ENCODE measurements at regions not wholly inside any gene's neighbourhood (a gene's known extent, or its start where the extent isn't known, plus 50 kb on each side); places are given as distances from the start of the nearest gene placed in this dataset.

DNA sequence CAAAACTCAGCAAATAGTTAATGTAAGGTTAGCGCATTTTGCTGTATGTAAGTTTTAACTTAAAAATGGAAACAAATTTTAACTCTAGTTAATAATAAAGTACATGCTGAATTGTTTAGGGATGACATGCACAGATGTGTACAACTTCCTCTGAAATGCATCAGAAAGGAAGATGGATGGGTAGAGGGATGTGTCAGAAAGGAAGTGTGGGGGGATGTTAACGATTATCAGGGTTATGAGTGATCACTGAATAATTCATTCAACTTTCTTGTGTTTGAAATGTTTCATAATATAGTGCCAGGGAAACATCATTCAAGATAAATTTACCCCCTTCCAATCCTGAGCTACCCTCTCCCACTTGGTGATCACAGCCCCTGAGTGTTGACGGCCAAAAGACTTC is 87.6 kb downstream of the FOXA2 start:
- no peak for DNase-seq (ENCODE audit: low read depth in 1 of 2, low spot score in 1 of 2)
- H3K4me3 ChIP-seq (replicated peaks; ENCODE audit: insufficient read depth, low read length) = no peak overlapping the region
- H3K27ac ChIP-seq (replicated peaks) = no peak overlapping the region
- H3K27me3 ChIP-seq (ENCODE audit: insufficient read depth, poor library complexity, severe bottlenecking) = no peaks in the 10 kb centered on the region
- TF ChIP-seq, protein P1, sequence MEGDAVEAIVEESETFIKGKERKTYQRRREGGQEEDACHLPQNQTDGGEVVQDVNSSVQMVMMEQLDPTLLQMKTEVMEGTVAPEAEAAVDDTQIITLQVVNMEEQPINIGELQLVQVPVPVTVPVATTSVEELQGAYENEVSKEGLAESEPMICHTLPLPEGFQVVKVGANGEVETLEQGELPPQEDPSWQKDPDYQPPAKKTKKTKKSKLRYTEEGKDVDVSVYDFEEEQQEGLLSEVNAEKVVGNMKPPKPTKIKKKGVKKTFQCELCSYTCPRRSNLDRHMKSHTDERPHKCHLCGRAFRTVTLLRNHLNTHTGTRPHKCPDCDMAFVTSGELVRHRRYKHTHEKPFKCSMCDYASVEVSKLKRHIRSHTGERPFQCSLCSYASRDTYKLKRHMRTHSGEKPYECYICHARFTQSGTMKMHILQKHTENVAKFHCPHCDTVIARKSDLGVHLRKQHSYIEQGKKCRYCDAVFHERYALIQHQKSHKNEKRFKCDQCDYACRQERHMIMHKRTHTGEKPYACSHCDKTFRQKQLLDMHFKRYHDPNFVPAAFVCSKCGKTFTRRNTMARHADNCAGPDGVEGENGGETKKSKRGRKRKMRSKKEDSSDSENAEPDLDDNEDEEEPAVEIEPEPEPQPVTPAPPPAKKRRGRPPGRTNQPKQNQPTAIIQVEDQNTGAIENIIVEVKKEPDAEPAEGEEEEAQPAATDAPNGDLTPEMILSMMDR (IDR thresholded peaks at IDR 0.05; ENCODE audit: insufficient read depth, low read length) = no peak
- TF ChIP-seq, protein P2, sequence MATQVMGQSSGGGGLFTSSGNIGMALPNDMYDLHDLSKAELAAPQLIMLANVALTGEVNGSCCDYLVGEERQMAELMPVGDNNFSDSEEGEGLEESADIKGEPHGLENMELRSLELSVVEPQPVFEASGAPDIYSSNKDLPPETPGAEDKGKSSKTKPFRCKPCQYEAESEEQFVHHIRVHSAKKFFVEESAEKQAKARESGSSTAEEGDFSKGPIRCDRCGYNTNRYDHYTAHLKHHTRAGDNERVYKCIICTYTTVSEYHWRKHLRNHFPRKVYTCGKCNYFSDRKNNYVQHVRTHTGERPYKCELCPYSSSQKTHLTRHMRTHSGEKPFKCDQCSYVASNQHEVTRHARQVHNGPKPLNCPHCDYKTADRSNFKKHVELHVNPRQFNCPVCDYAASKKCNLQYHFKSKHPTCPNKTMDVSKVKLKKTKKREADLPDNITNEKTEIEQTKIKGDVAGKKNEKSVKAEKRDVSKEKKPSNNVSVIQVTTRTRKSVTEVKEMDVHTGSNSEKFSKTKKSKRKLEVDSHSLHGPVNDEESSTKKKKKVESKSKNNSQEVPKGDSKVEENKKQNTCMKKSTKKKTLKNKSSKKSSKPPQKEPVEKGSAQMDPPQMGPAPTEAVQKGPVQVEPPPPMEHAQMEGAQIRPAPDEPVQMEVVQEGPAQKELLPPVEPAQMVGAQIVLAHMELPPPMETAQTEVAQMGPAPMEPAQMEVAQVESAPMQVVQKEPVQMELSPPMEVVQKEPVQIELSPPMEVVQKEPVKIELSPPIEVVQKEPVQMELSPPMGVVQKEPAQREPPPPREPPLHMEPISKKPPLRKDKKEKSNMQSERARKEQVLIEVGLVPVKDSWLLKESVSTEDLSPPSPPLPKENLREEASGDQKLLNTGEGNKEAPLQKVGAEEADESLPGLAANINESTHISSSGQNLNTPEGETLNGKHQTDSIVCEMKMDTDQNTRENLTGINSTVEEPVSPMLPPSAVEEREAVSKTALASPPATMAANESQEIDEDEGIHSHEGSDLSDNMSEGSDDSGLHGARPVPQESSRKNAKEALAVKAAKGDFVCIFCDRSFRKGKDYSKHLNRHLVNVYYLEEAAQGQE (IDR thresholded peaks at IDR 0.05; ENCODE audit: insufficient replicate concordance, low read depth) = no peak
- TF ChIP-seq SPI1 (IDR thresholded peaks at IDR 0.05; ENCODE audit: borderline replicate concordance, low read depth) = no peak
- no peak for TF ChIP-seq GABPA (IDR thresholded peaks at IDR 0.05; ENCODE audit: low read depth)
- TF ChIP-seq POLR2AphosphoS5 (IDR thresholded peaks at IDR 0.05; ENCODE audit: low read depth) = no peak

DNA sequence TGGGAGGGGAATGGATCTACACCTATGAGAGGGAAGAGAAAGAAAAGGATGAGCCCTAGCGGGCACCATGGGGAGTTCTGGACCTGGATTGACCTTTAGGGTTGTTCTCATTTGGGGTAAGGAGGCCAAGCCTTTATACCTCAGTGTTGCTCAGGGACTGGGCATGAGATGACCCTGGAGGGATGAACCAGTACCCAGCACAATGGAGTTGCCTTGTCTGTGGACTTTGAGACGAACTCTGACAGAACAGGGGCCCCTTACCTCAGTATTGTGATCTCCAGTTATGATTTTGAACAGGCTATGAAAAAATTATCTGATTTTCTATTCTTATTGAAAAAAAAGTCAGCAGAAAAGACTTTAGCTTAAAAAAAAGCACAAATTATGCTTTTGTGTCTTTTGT is 88.6 kb downstream of the FOXA2 start:
- Histone ChIP-seq H3K27me3 (ENCODE audit: insufficient read depth, poor library complexity, severe bottlenecking) (no peaks in the 10 kb centered on the region), H3K4me3 (replicated peaks; ENCODE audit: insufficient read depth, low read length) (no peak overlapping the region)
- DNase-seq (ENCODE audit: low read depth in 1 of 2, low spot score in 1 of 2) = no peak

DNA sequence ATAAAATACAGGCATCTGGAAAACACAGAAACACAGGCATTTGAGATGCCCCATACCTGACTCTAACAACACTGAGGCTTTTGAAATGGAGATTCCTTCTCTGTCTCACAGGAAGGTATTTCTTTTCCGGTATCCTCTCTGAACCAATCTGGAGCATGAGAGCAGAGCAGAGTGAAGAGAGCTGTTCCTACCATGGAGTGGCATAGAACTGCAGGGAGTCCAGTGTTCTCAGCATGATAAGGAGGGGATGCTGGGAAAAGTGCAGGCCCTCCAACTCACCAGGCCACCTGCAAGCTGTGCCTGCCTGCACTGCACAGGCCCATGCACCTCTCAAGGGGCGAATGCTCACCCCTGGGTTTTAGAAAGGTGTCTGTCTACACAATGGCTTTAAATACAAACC is 89.2 kb downstream of the FOXA2 start:
- Histone ChIP-seq H3K27ac (replicated peaks) (no peak overlapping the region), H3K4me3 (replicated peaks; ENCODE audit: insufficient read depth, low read length) (no peak overlapping the region), H3K27me3 (ENCODE audit: insufficient read depth, poor library complexity, severe bottlenecking) (no peaks in the 10 kb centered on the region)
- no peak for DNase-seq (ENCODE audit: low read depth in 1 of 2, low spot score in 1 of 2)
- TF ChIP-seq, protein P2 (IDR thresholded peaks at IDR 0.05; ENCODE audit: insufficient replicate concordance, low read depth) = no peak
- no peak for TF ChIP-seq POLR2AphosphoS5 (IDR thresholded peaks at IDR 0.05; ENCODE audit: low read depth)
- TF ChIP-seq, protein P1 (IDR thresholded peaks at IDR 0.05; ENCODE audit: insufficient read depth, low read length) = no peak
- no peak for TF ChIP-seq GABPA (IDR thresholded peaks at IDR 0.05; ENCODE audit: low read depth)
- TF ChIP-seq SPI1 (IDR thresholded peaks at IDR 0.05; ENCODE audit: borderline replicate concordance, low read depth) = no peak

More for the DNA sequence above, 88.6 kb downstream of the FOXA2 start:
- H3K27ac ChIP-seq (replicated peaks) = no peak overlapping the region
- TF ChIP-seq, protein P2 (IDR thresholded peaks at IDR 0.05; ENCODE audit: insufficient replicate concordance, low read depth) = no peak
- TF ChIP-seq, protein P1 (IDR thresholded peaks at IDR 0.05; ENCODE audit: insufficient read depth, low read length) = no peak
- TF ChIP-seq SPI1 (IDR thresholded peaks at IDR 0.05; ENCODE audit: borderline replicate concordance, low read depth) (no peak), POLR2AphosphoS5 (IDR thresholded peaks at IDR 0.05; ENCODE audit: low read depth) (no peak), GABPA (IDR thresholded peaks at IDR 0.05; ENCODE audit: low read depth) (no peak)

Data from HL-60 (cell line).